Skeletal muscle satellite cell (primary cell): ENCODE measurements at regions not wholly inside any gene's neighbourhood (a gene's known extent, or its start where the extent isn't known, plus 50 kb on each side); places are given as distances from the start of the nearest gene placed in this dataset.
"Not testable (repeated sequence)": the region's sequence is repeated elsewhere in the genome, so short reads cannot be mapped to it uniquely, and the experiment has no call there.

Source experiments
- H3K27me3 ChIP-seq: 2 replicates; pipeline ENCODE4 v1.7.0; 2013; ENCODE audit warnings: low read length; ENCODE audit not compliant: control insufficient read depth, insufficient read depth
- H3K36me3 ChIP-seq: 2 replicates; pipeline ENCODE4 v1.7.0; 2013; ENCODE audit warnings: mild to moderate bottlenecking, control low read depth, low read length; ENCODE audit not compliant: insufficient read depth
- H3K4me1 ChIP-seq: 2 replicates; pipeline ENCODE4 v1.7.0; 2013; ENCODE audit warnings: low read length; ENCODE audit not compliant: control insufficient read depth, insufficient read depth
- H3K4me2 ChIP-seq: 2 replicates; pipeline ENCODE4 v1.7.0; 2013; ENCODE audit warnings: mild to moderate bottlenecking, low read length
- H3K4me3 ChIP-seq: 2 replicates; pipeline ENCODE4 v1.7.0; 2013; ENCODE audit warnings: low read length
- H3K9ac ChIP-seq: 2 replicates; pipeline ENCODE4 v1.7.0; 2013; ENCODE audit warnings: mild to moderate bottlenecking, low read depth, low read length, moderate library complexity
- H3K9me3 ChIP-seq: replicated peaks from 2 replicates; pipeline ENCODE4 v1.7.0; 2013; ENCODE audit warnings: mild to moderate bottlenecking, control low read depth, low read length

DNA sequence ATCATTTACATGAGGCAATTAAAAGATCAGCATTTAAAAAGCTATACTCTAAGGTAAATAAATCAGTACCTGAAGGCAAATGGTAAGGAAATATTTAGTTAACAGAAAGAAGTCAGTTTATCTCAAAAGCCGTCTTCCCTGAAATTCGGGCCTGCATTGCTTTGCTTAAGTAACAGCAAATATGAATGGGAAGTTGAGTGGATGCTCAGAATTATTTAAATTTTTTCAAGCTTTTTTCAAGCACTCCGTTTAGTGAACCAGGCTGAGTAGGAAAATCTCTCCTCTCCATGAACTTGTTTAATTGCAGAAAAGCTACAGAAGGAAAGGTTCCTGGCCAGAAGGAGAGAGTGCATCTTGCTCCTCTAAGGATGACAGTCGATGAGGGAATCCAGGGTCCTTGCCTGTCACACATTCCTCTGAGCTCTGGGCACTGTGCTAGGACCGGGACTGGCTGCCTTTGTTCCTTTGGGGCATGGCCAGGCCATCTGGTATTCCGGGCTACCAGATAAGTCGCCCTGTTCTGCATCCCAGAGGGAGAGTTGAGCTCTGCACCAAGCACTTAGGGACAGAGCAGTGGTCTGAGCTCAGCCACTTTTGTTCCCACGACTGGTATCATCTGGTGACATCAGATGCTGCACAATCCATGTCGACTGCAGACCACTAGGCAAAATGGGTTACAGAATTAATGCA, 77.6 kb downstream of the RIN2 start:
- no peak overlapping the region for H3K9ac ChIP-seq
- no peaks in the 10 kb centered on the region for H3K27me3 ChIP-seq
- no peaks in the 10 kb centered on the region for H3K9me3 ChIP-seq
- H3K36me3 ChIP-seq, result no peaks in the 10 kb centered on the region
- no peak overlapping the region for H3K4me2 ChIP-seq
- no peaks in the 10 kb centered on the region for H3K4me1 ChIP-seq
- H3K4me3 ChIP-seq, result no peak overlapping the region

DNA sequence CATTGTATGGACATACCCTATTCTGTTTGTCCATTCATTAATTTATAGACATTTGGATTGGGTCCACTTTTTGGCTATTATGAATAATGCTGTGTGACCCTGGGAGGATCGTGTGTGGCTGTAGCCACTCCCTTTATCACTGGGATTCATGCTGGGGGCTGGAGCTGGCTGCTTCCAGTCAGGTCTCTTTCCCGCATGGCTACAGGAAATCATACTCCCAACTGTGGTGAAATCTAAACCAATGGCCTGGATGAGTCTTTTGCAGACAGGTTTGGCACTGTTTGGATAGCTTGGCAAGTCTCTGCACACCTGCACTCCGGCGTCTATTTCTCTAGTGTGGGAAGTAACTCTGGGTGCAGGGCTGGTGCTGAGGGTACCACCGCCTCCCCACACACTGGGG, 80.4 kb downstream of the RIN2 start:
- no peak overlapping the region for H3K4me2 ChIP-seq
- H3K4me1 ChIP-seq, result no peaks in the 10 kb centered on the region
- H3K4me3 ChIP-seq, result no peak overlapping the region
- no peaks in the 10 kb centered on the region for H3K27me3 ChIP-seq
- H3K9me3 ChIP-seq, result no peaks in the 10 kb centered on the region
- no peaks in the 10 kb centered on the region for H3K36me3 ChIP-seq
- H3K9ac ChIP-seq, result no peak overlapping the region

DNA sequence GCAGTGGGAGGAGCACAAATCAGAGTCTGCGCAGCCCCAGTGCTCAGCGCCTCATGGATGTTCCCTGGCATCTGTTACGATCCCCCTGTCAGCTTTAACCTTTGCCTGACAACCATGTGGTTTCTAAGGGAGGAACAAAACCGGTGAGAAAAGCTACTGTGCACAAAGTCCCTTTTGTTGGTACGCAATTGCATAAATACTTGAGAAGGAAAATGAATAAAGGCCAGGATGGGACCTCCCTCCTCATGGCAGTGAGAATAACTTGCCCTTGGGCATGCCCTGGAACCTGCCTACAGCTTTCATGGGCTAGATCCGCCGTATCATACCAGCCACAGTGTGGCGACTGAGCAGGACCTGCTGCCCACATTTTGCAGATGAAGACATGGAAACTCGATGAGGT, 81.0 kb downstream of the RIN2 start:
- Histone ChIP-seq H3K36me3 (no peaks in the 10 kb centered on the region), H3K9ac (no peak overlapping the region), H3K27me3 (no peaks in the 10 kb centered on the region), H3K9me3 (no peaks in the 10 kb centered on the region), H3K4me2 (no peak overlapping the region), H3K4me3 (no peak overlapping the region), H3K4me1 (no peaks in the 10 kb centered on the region)

DNA sequence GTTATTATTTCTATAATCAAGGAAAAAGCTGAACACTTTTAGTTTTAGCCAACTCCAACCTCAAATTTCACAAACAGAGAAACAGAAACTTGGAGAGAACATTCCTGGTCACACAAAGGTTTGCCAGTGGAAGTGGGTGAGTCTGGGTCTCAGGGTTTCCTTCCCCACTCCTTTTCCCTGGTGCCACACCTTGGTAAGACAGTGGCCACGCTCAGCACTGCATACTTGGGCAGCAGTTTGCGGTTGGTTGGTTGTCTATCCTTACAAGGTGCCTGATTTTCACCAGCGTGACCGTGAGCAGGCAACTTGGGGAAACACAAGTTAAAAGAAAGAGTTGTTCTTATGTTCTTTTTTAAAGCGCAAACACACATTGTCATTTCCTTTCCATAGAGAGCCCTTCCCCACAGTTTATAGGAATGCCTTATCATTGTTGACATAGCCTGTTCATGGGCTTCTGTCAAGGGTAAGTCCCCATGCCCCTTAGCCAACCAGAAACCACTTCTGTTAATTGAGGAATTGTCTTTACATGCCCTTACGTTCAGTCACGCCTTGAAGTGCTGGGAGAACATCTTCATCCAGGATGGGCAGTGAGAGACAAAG, 82.2 kb downstream of the RIN2 start:
- Histone ChIP-seq H3K36me3 (no peaks in the 10 kb centered on the region), H3K9me3 (no peaks in the 10 kb centered on the region), H3K4me3 (no peak overlapping the region), H3K27me3 (no peaks in the 10 kb centered on the region), H3K9ac (no peak overlapping the region), H3K4me2 (no peak overlapping the region), H3K4me1 (no peaks in the 10 kb centered on the region)

DNA sequence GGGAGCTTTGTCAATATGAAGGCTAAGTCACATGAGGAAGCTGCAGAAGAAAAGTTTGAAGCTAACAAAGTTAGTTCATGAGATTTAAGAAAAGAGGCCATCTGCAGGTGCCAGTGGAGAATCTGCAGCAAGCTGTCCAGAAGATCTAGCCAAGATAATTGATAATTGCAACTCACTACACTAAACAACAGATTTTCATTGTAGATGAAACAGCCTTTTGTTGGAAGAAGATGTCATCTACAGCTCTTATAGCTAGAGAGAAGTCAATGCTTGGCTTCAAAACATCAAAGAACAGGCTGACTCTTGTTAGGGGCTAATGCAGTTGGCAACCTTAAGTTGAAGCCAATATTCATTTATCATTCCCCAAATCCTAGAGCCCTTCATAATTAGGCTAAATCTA, 83.7 kb downstream of the RIN2 start:
- no peak overlapping the region for H3K9ac ChIP-seq
- H3K9me3 ChIP-seq, result no peaks in the 10 kb centered on the region
- H3K4me1 ChIP-seq, result no peaks in the 10 kb centered on the region
- H3K4me3 ChIP-seq, result no peak overlapping the region
- H3K36me3 ChIP-seq, result no peaks in the 10 kb centered on the region
- H3K4me2 ChIP-seq, result no peak overlapping the region
- H3K27me3 ChIP-seq, result no peaks in the 10 kb centered on the region

DNA sequence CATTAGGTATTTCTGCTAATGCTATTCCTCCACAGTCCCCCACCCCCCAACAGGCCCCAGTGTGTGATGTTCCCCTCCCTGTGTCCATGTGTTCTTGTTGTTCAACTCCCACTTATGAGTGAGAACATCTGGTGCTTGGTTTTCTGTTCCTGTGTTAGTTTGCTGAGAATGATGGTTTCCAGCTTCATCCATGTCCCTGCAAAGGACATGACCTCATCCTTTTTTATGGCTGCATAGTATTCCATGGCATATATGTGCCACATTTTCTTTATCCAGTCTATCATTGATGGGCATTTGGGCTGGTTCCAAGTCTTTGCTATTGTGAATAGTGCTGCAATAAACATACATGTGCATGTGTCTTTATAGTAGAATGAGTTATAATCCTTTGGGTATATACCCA, 86.8 kb downstream of the RIN2 start:
- H3K9ac ChIP-seq, H3K4me2 ChIP-seq, H3K4me1 ChIP-seq, H3K36me3 ChIP-seq, H3K9me3 ChIP-seq, H3K27me3 ChIP-seq, H3K4me3 ChIP-seq: not testable (repeated sequence)

DNA sequence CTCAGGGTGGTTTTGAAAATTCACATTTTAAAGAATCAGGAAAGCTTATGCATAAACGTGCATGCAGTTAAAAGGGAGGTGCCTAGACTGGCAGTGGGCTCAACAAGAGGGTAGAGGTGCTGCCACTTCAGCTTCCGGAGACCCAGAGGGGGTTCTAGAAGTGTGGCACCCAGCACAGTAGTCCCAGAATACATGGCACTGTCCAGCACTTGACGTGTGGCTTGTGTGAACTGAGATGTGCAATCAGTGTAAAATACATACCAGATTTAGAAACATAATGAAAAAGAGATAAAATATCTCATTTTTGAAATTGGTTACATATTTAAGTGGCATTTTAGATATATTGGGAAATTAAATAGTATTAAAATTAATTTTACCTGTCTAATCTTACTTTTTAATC, 89.3 kb downstream of the RIN2 start:
- Histone ChIP-seq H3K27me3 (no peaks in the 10 kb centered on the region), H3K4me3 (no peak overlapping the region), H3K4me2 (no peak overlapping the region), H3K4me1 (peaks cover 14% of the 10 kb centered on the region), H3K9ac (no peak overlapping the region), H3K9me3 (no peaks in the 10 kb centered on the region), H3K36me3 (no peaks in the 10 kb centered on the region)

DNA sequence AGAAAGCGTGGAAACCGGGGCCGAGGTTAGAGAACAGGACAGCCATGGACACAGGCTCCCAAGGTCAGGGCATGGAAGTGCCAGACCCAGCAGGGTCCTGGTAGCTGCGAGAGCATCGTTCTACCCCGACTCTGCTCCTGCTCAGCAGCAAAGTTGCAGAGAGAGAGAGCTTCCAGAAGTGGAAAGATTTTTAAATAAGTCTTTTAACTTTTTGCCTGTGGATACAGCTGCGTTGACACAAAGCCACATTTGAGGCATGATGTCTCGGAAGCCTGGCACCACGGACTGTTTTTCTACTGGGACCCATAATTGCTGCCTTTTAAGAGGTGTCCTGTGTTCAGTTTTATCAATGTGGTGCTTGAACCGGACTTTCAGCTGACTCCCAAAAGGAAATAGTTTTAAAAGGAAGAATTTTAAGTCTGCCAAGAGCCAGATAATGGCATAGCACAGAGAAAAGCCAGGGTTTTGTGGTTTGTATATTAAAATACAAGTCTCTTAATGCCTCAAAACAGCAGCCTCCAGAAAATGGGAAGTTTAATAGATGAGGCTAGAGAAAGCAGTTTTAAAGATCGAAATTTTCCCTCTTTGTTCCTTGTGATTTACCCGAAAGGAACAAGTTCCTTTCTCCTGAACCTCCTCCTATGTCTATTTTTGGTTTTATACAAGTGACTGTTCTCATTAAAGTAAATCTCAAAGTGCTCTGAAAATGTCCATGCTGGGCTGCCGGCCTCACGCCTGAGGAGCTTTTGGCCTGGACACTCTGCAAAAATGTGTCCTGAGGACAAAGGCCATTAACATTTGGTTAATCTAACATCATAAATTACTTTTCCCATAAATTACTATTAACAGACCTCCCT, 91.5 kb downstream of the RIN2 start:
- H3K4me3 ChIP-seq, result no peak overlapping the region
- no peaks in the 10 kb centered on the region for H3K9me3 ChIP-seq
- peaks cover 14% of the 10 kb centered on the region for H3K4me1 ChIP-seq
- H3K27me3 ChIP-seq, result no peaks in the 10 kb centered on the region
- no peak overlapping the region for H3K4me2 ChIP-seq
- peak overlapping the region; percentile 19 for H3K9ac ChIP-seq
- no peaks in the 10 kb centered on the region for H3K36me3 ChIP-seq

DNA sequence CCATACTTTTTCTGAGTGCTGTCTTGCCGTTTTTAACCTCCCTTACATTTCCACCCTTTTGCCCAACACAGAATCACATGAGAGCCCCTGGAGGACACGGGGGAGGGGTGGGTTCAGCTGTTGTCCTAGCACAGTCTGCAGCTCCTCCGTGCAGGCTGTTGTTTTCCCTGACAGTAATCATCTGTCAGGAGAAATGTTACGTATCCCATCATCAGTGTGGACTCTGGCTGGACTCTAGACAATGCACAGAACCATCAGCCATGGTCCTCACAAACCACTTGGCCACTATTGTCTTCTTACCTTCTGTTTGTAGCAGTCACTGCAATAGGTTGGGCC, 92.1 kb downstream of the RIN2 start:
- Histone ChIP-seq H3K4me2 (no peak overlapping the region), H3K4me1 (peaks cover 14% of the 10 kb centered on the region), H3K27me3 (no peaks in the 10 kb centered on the region), H3K9ac (peak overlapping the region; percentile 19), H3K36me3 (no peaks in the 10 kb centered on the region), H3K4me3 (no peak overlapping the region), H3K9me3 (no peaks in the 10 kb centered on the region)

DNA sequence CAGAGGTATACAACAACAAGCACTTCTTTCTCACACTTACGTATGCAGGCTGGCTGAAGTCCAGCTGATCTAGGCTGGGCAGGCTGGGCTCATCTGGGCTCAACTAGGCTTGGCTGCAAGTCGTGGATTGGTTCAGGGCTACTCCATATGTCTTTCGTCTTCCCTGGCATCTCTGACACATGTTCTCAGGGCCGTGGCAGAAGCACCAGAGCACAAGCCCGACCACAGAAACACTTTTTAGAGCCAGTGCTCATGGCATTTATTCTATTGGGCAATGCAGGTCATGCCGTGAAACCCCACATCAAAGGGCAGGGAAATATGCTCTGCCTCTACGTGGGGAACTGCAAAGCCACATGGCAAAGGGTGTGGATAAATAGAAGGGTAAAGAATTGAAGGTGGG, 93.8 kb downstream of the RIN2 start:
- no peaks in the 10 kb centered on the region for H3K9me3 ChIP-seq
- no peak overlapping the region for H3K4me2 ChIP-seq
- H3K4me1 ChIP-seq, result peaks cover 18% of the 10 kb centered on the region
- no peak overlapping the region for H3K4me3 ChIP-seq
- H3K9ac ChIP-seq, result no peak overlapping the region
- H3K36me3 ChIP-seq, result no peaks in the 10 kb centered on the region
- no peaks in the 10 kb centered on the region for H3K27me3 ChIP-seq

DNA sequence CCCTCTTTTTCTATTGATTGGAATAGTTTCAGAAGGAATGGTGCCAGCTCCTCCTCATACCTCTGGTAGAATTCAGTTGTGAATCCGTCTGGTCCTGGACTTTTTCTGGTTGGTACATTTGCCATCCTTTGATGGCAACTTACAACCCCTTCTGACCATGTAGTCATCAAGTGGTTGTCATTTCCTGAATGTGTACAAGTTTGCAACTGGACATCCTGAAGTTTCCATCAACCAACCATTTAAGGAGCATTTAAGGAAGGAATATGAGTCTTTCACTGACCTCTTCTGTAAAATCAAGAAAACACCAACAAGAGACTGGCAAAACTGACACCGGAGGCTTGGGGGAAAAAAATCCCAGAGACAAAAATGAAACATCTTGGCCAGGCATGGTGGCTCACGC, 97.4 kb downstream of the RIN2 start:
- Histone ChIP-seq H3K9ac (no peak overlapping the region), H3K27me3 (no peaks in the 10 kb centered on the region), H3K4me3 (no peak overlapping the region), H3K9me3 (no peaks in the 10 kb centered on the region), H3K4me1 (peaks cover 4% of the 10 kb centered on the region), H3K36me3 (no peaks in the 10 kb centered on the region), H3K4me2 (no peak overlapping the region)
